Effector memory CD4-positive, alpha-beta T cell (primary cell): ENCODE measurements at regions not wholly inside any gene's neighbourhood (a gene's known extent, or its start where the extent isn't known, plus 50 kb on each side); places are given as distances from the start of the nearest gene placed in this dataset.
"Not testable (repeated sequence)": the region's sequence is repeated elsewhere in the genome, so short reads cannot be mapped to it uniquely, and the experiment has no call there.

Source experiments
- DNase-seq, 3 donors: peaks; one replicate each; pipeline ENCODE4 v3.0.0-alpha.2; 2020
- H3K27ac ChIP-seq: 2 replicates; pipeline ENCODE4 v1.7.0; 2013; ENCODE audit warnings: mild to moderate bottlenecking, low read length, moderate library complexity; ENCODE audit not compliant: insufficient read depth, poor library complexity, severe bottlenecking
- H3K27me3 ChIP-seq: replicated peaks from 2 replicates; pipeline ENCODE4 v1.7.0; 2013; ENCODE audit warnings: mild to moderate bottlenecking, low read length; ENCODE audit not compliant: insufficient read depth, control insufficient read depth, poor library complexity, severe bottlenecking
- H3K36me3 ChIP-seq: 2 replicates; pipeline ENCODE4 v1.7.0; 2013; ENCODE audit warnings: mild to moderate bottlenecking, low read length, moderate library complexity; ENCODE audit not compliant: control insufficient read depth, insufficient read depth
- H3K4me1 ChIP-seq: 2 replicates; pipeline ENCODE4 v1.7.0; 2013; ENCODE audit warnings: low read length, mild to moderate bottlenecking; ENCODE audit not compliant: control insufficient read depth, insufficient read depth, poor library complexity, severe bottlenecking
- H3K4me3 ChIP-seq: 2 replicates; pipeline ENCODE4 v1.7.0; 2013; ENCODE audit warnings: low read length, low read depth, mild to moderate bottlenecking; ENCODE audit not compliant: insufficient read depth, poor library complexity, severe bottlenecking
- H3K9me3 ChIP-seq: 2 replicates; pipeline ENCODE4 v1.7.0; 2013; ENCODE audit warnings: mild to moderate bottlenecking, low read length, moderate library complexity; ENCODE audit not compliant: control insufficient read depth

DNA sequence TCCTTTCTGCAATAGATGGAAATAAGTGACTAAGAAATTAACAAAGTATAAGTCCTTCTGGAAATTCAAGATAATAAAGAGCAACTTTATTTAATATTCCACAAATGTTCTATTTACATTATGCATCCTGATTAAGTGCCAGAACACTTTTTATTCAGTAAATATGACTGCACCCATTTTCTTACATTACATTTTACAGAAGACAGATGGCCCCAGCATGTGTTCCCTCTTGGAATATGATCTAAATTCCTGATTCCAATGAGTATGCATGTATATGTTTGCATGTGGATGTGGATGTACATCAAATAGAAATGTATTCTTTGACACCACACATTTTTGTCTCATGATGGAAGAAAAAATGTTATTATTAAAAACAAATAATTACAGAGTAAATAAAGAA lies 628.7 kb upstream of the SEMA3D start:
- DNase-seq: no peak
- Histone ChIP-seq H3K36me3 (no peaks in the 10 kb centered on the region), H3K4me3 (no peak overlapping the region), H3K27me3 (no peaks in the 10 kb centered on the region), H3K4me1 (no peaks in the 10 kb centered on the region), H3K27ac (no peak overlapping the region), H3K9me3 (no peaks in the 10 kb centered on the region)

DNA sequence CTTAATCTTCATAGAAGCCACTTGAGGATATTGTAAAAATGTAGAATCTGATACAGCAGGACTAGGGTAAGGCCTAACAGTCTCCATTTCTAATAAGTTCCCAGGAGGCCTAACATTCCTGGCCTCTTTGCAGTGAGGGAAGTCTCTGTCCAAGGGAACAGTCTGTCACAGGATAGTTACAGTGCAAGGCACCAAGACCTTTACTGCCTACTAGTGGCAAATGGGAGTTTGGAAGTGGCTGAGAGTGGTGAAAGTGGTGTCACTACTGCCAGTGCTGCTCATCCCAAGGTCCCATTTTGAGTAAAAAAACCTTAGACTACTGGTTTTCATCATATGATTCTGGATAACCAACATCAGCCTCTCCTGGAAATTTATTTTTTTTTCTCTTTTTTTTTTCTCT lies 619.5 kb upstream of the SEMA3D start:
- H3K36me3 ChIP-seq: no peaks in the 10 kb centered on the region
- DNase-seq: no peak
- H3K4me1 ChIP-seq: no peaks in the 10 kb centered on the region
- no peaks in the 10 kb centered on the region for H3K9me3 ChIP-seq
- H3K4me3 ChIP-seq: no peak overlapping the region
- no peaks in the 10 kb centered on the region for H3K27me3 ChIP-seq
- H3K27ac ChIP-seq: no peak overlapping the region

DNA sequence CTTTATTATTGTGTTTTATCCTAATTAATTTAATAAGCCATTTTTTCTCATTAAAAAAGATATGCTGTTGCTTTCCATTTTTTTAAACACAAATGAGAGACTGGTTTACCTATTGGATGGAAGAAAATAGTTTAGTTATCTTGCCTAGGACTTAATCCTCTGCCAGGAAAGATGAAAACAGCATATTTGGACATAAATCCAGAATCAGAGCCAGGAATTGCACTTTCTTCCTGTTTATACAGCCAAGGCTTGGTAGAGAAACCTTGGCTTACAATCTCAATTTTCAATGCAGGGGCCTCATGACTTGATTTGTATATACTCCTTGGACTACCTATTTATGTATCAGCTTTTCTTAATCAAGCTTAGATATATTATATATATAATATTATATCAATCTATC lies 618.8 kb upstream of the SEMA3D start:
- no peak for DNase-seq
- no peaks in the 10 kb centered on the region for H3K4me1 ChIP-seq
- H3K27ac ChIP-seq: no peak overlapping the region
- H3K27me3 ChIP-seq: no peaks in the 10 kb centered on the region
- H3K9me3 ChIP-seq: no peaks in the 10 kb centered on the region
- no peaks in the 10 kb centered on the region for H3K36me3 ChIP-seq
- no peak overlapping the region for H3K4me3 ChIP-seq

DNA sequence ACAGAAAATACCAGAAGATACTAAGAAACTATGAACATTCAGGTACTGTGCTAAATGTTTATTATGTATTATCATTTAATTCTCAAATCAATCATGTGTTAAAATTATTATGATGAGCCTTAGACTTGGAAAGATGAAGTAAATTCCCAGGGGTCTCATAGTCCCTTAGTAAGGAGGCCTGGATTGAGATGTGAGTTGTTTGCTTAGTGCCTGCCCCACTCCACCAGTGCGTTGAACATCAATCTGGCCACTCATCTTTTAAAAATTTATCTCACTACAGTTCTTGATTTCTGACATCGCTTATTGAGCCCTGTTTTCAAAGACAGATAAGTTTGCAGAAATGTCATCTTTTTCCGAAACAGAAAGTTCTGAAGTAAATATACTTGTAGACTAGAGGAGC lies 618.4 kb upstream of the SEMA3D start:
- DNase-seq: no peak

GRCh38 chr7:85802211-85802610 lies 615.4 kb upstream of the SEMA3D start:
- DNase-seq: no peak
- Histone ChIP-seq H3K27ac (no peak overlapping the region), H3K27me3 (no peaks in the 10 kb centered on the region), H3K9me3 (no peaks in the 10 kb centered on the region), H3K36me3 (no peaks in the 10 kb centered on the region), H3K4me1 (no peaks in the 10 kb centered on the region), H3K4me3 (no peak overlapping the region)

More for the DNA sequence above, 618.4 kb upstream of the SEMA3D start:
- no peak overlapping the region for H3K27ac ChIP-seq
- no peaks in the 10 kb centered on the region for H3K4me1 ChIP-seq
- H3K27me3 ChIP-seq: no peaks in the 10 kb centered on the region
- H3K9me3 ChIP-seq: no peaks in the 10 kb centered on the region
- H3K36me3 ChIP-seq: no peaks in the 10 kb centered on the region
- no peak overlapping the region for H3K4me3 ChIP-seq

DNA sequence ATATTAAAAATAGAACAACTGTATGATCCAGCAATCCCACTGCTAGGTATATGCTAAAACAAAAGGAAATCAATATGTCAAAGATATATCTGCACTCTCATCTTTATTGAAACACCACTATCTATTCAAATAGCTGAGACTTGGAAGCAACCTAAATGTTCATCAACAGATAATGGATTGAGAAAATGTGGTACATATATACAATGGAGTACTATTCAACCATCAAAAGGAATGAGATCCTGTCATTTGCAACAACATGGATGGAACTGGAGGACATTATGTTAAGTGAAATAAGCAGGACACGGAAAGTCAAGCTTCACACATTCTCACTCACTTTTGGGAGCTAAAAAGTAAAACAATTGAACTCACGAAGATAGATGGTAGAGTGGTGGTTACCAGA lies 610.1 kb upstream of the SEMA3D start:
- H3K27me3 ChIP-seq: no peaks in the 10 kb centered on the region
- no peaks in the 10 kb centered on the region for H3K9me3 ChIP-seq
- no peaks in the 10 kb centered on the region for H3K4me1 ChIP-seq
- no peak for DNase-seq
- no peak overlapping the region for H3K4me3 ChIP-seq
- H3K36me3 ChIP-seq: no peaks in the 10 kb centered on the region
- no peak overlapping the region for H3K27ac ChIP-seq

GRCh38 chr7:85791098-85791497 lies 604.2 kb upstream of the SEMA3D start:
- H3K27ac ChIP-seq, H3K36me3 ChIP-seq, H3K27me3 ChIP-seq, H3K9me3 ChIP-seq, H3K4me3 ChIP-seq, DNase-seq, H3K4me1 ChIP-seq: not testable (repeated sequence)

GRCh38 chr7:85781606-85782005 lies 594.8 kb upstream of the SEMA3D start:
- Histone ChIP-seq H3K9me3 (no peaks in the 10 kb centered on the region), H3K27me3 (no peaks in the 10 kb centered on the region), H3K4me3 (no peak overlapping the region), H3K27ac (no peak overlapping the region), H3K4me1 (no peaks in the 10 kb centered on the region), H3K36me3 (no peaks in the 10 kb centered on the region)
- no peak for DNase-seq

- H3K4me1 ChIP-seq: no peaks in the 10 kb centered on the region
- no peaks in the 10 kb centered on the region for H3K9me3 ChIP-seq
- no peak for DNase-seq
- H3K4me3 ChIP-seq: no peak overlapping the region
- H3K36me3 ChIP-seq: no peaks in the 10 kb centered on the region
- no peak overlapping the region for H3K27ac ChIP-seq
- H3K27me3 ChIP-seq: no peaks in the 10 kb centered on the region
Measured at GRCh38 chr7:85776691-85777345, 590.0 kb upstream of the SEMA3D start.

DNA sequence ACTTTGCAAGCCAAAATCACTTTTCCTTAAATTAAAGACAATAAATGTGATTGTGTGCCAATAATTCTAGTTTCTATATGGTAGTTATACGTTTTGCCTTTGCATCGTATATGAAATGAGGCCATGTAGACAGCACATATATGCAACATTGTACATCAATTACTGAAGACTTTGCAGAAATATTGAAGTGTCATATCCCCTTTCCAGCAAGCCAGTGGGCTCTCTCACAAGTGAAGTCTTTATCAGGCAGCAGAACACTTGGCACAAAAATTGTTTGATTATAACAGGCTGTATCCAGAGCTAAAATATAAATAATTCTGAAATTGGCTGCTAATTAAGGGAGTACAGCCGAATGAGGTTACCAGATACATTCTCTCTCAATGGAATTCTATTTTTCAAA lies 588.6 kb upstream of the SEMA3D start:
- no peak for DNase-seq
- Histone ChIP-seq H3K4me1 (no peaks in the 10 kb centered on the region), H3K36me3 (no peaks in the 10 kb centered on the region), H3K4me3 (no peak overlapping the region), H3K27me3 (no peaks in the 10 kb centered on the region), H3K27ac (no peak overlapping the region), H3K9me3 (no peaks in the 10 kb centered on the region)
